Lung microvascular endothelial cell (primary cell): ENCODE measurements at regions not wholly inside any gene's neighbourhood (a gene's known extent, or its start where the extent isn't known, plus 50 kb on each side); places are given as distances from the start of the nearest gene placed in this dataset.

Experiments
- DNase-seq, 2 donors: peaks; one replicate each; pipeline versions ENCODE4 v3.0.0 to v3.0.0-alpha.2; 2010; ENCODE audit warnings: low read depth in 2 of 2

DNA sequence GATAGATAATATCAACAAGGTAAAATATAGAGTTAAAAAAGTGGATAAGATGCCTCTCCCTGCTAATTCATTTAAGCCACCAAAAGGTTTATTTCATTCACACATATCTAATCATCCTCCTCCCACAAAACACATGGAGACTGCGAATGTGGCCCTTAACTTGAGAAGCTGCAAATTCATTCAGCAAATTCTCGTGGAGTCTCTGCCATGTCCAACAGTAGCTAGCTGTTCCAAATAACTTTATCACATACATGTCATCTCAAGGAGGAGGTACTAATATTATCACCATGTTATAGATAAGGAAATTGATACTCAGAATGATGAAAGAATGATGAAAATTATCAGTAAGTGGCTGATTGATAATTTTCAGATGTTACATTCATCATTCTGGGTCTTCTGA lies 950.2 kb downstream of the CDH11 start:
- DNase-seq, result no peak

- DNase-seq, result no peak
Observed at GRCh38 chr16:64168371-64168770, 953.5 kb downstream of the CDH11 start.

DNA sequence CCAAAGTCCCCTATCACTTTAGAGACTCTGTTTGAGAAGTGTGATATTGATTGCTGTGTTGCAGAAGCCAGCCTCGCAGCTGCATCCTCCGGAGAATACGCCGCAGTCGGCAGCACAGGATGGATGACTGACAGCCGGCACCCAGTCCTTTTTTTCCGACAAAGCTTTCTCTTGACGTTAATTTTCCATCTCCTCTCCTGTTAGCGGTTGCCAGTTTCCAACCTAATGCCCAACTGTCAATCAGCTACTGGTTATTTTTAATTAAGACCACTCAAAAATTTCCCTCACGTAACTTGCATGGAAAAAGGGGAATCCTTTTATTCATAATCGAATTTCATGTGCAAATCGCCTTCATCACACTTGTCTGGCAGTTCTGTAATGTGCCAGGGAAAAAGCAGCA lies 953.9 kb downstream of the CDH11 start:
- peak in 1 of 2 donors; percentile 8 for DNase-seq

GRCh38 chr16:64165368-64165767 lies 956.5 kb downstream of the CDH11 start:
- no peak for DNase-seq

- DNase-seq, result peak in 1 of 2 donors; percentile 67
Observed at GRCh38 chr16:64162613-64163375, 959.1 kb downstream of the CDH11 start.

DNA sequence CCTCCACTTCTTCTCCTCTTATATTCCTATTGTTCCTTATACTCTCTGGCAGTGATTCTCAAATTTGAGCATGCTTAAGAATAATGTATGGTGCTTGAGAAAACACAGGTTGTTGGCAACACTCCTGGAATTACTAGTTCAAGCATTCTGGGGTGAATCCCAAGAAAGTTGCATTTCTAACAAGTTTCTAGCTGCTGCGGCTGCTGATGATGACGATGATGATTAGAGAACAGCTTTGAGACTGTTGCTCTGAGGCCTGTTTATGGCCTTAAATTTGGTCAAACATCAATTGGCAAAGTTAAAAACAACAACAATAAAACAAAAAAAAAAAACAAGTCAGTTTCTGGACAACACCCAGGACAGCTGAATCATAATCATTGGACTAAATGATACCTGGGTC lies 961.9 kb downstream of the CDH11 start:
- DNase-seq, result no peak

DNA sequence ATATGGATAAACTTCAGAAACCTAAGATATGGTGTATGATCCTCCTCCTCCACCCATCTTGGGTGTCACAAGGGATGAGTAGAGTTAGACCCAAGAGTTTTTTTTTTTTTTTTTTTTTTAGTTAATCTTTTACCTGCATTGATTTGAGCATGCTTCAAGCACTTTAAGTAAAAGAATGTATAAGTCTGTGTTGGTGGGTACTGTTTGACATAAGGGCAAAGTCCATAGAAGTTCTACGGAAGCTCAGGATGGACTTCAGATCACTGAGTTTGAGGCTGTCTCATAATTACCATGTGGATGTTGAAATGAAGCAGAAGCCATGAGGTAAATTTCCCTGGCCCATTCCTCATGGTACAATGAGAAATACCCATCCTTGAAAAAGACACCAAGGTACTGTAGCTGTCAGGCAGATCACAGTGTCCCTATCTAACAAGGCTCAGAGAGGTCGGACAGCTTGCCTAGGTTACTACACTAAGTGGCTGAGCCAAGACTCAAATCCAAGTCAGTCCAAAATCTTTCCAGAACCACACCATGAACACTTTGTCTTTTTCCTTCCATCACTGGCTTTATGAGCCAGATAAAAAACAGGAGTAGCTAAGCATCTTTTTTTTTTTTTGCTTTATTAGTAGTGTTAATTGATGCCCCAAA lies 962.8 kb downstream of the CDH11 start:
- no peak for DNase-seq

GRCh38 chr16:64153718-64154117 lies 968.1 kb downstream of the CDH11 start:
- no peak for DNase-seq

- DNase-seq, result no peak
Observed at GRCh38 chr16:64151990-64152767, 969.7 kb downstream of the CDH11 start.

GRCh38 chr16:64150193-64150592 lies 971.7 kb downstream of the CDH11 start:
- DNase-seq, result no peak

- DNase-seq, result no peak
Observed at GRCh38 chr16:64149756-64150155, 972.1 kb downstream of the CDH11 start.

GRCh38 chr16:64148356-64148755 lies 973.5 kb downstream of the CDH11 start:
- no peak for DNase-seq

DNA sequence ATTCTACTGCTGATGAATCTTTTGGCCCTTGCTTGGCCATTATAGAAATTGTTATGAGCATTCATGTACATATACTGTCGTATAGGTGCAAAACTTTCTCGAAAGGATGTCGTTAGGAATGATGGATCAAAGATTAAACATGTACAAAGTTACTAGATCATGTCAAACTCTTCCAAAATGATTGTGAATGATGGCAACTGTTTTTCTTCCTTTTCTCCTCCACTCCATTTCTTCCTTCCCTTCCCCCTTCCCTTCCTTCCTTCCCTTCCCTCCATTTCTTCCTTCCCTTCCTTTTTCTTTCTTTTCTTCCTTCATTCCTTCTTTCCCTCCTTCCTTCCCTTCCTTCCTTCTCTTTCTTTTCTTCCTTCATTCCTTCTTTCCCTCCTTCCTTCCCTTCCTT lies 973.9 kb downstream of the CDH11 start:
- DNase-seq, result no peak

- DNase-seq, result no peak
Observed at GRCh38 chr16:64144617-64145016, 977.2 kb downstream of the CDH11 start.

- DNase-seq, result no peak
Observed at GRCh38 chr16:64138621-64139020, 983.2 kb downstream of the CDH11 start.

DNA sequence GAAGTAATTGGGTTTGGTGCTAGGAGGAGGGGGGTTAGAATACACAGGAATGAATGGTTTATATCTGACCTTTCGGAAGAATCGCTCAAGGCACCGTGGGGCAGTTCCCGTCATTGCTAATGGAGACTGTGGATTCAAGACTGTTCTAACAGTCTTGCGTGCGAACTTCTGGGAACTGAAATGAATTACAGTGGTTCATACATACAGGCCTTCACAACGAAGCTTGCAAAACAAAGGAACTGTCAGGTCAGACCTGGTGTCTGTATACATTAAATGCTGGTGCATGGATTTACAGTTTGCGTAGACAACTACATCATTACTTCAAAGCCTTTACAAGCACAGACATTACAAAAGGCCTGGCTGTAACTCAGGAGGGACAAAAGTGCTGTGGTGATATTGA lies 983.9 kb downstream of the CDH11 start:
- DNase-seq, result no peak

- DNase-seq, result no peak
Observed at GRCh38 chr16:64136743-64137142, 985.1 kb downstream of the CDH11 start.

GRCh38 chr16:64136314-64136713 lies 985.5 kb downstream of the CDH11 start:
- no peak for DNase-seq

DNA sequence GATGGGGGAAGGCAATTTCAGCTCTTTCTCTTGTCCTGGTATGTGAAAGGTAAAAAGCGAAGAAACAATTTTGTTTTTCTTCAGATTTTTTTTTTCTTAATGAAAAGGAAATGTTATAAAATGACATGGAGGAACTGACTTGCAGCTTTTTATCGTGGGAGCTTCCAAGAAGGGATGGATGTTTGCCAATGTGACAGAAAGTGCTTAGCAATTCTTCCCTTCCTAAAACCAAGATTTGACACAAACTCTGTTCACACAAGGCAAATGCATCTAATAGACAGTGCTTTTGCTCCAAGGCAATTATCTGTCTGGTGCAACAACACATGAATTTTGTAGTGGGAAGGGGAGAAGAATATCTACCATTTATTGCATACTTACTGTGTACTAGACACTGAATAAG lies 988.5 kb downstream of the CDH11 start:
- no peak for DNase-seq

DNA sequence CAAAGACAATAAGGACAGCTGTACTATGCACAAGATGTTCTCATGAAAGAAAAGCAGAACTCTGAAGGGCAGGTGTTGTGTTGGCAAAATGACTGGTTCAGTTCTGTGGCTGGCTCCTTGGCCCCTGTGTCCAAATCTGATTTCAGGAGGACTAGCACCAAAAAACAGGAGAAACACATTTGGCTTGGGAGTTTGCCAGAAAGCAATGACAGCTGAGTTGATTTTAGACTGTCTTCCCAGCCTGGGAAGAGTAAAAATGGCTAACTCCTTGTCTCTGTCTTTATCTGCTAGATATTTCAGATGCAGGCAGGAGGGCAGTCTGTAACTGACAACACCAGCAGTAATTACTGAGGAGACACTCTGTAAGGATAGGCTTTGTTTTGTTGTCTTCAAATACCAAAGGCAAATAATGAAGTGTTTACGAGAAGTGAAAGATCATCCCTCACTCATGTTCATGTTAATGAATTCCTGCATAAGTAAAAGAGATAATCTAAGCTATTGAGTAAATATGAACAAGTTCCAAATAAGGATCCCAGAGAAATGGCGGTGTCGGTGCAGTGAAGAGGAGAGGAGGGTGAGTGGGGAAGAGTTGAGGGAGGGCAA lies 989.0 kb downstream of the CDH11 start:
- DNase-seq, result no peak

DNA sequence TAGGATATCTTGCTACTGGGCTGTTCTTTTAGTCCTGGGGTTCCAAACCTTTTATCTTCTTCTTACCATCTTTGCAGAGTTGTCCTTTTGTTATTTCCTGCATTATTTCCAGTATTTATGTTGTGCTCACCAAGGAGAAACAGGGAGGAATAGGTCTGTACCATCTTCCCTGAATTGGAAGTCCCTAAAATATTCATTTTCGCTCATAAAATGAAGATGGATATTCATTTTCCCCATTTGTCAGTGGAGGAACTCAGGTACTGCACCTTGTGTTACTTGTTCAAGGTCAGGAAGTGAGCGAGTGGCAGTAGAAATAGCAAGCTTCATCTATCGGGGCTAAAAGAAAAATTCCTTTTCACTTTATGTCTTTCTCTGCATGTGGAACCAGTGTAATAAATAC lies 989.7 kb downstream of the CDH11 start:
- DNase-seq, result no peak

DNA sequence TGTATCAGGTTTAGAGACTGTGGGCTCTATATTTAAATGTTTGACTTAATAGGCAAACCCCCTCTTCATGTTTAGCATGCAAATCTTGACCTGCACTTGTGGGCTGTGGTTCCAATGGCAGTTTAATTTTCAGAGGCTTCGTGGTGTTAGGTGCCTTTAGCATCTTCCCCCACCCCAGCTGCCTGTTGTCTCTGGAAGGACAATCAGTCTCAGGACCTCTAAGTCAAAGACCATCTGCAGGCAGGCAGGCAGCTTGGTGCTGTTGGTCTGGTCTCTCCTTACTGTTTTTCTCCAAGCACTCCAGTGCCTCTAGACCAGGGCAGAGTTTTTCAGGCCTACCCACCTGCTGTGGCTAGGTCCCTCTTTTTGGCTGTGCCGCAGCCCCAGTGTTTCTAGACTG lies 990.4 kb downstream of the CDH11 start:
- DNase-seq, result no peak
